Stimulated activated CD8-positive, alpha-beta memory T cell treated with anti-CD3 and anti-CD28 coated beads, Interleukin-12 subunit alpha, Interleukin-12 subunit beta, amount 100 ng/mL, for 24 hours (primary cell): ENCODE measurements at regions not wholly inside any gene's neighbourhood (a gene's known extent, or its start where the extent isn't known, plus 50 kb on each side); places are given as distances from the start of the nearest gene placed in this dataset.

Experiments used
- DNase-seq: peaks from one replicate; pipeline ENCODE4 v3.0.0-alpha.2; 2020; ENCODE audit errors: extremely low read depth

- DNase-seq, result no peak
Observed at GRCh38 chr15:95499397-95499796, 831.1 kb upstream of the NR2F2 start.

GRCh38 chr15:95501865-95502264 is 828.6 kb upstream of the NR2F2 start:
- no peak for DNase-seq

GRCh38 chr15:95503107-95503506 is 827.4 kb upstream of the NR2F2 start:
- DNase-seq, result no peak

- no peak for DNase-seq
Observed at GRCh38 chr15:95503640-95504225, 826.8 kb upstream of the NR2F2 start.

- DNase-seq, result no peak
Observed at GRCh38 chr15:95511671-95512070, 818.8 kb upstream of the NR2F2 start.

GRCh38 chr15:95512906-95513305 is 817.6 kb upstream of the NR2F2 start:
- no peak for DNase-seq

GRCh38 chr15:95519887-95520286 is 810.6 kb upstream of the NR2F2 start:
- DNase-seq, result no peak

- DNase-seq, result no peak
Observed at GRCh38 chr15:95520511-95520910, 810.0 kb upstream of the NR2F2 start.

- no peak for DNase-seq
Observed at GRCh38 chr15:95520922-95521321, 809.6 kb upstream of the NR2F2 start.

GRCh38 chr15:95522533-95522932 is 808.0 kb upstream of the NR2F2 start:
- DNase-seq, result no peak

GRCh38 chr15:95528920-95529319 is 801.6 kb upstream of the NR2F2 start:
- DNase-seq, result no peak

GRCh38 chr15:95536638-95537037 is 793.9 kb upstream of the NR2F2 start:
- no peak for DNase-seq

GRCh38 chr15:95538693-95539092 is 791.8 kb upstream of the NR2F2 start:
- no peak for DNase-seq

- no peak for DNase-seq
Observed at GRCh38 chr15:95541301-95541700, 789.2 kb upstream of the NR2F2 start.

- DNase-seq, result no peak
Observed at GRCh38 chr15:95549168-95549738, 781.2 kb upstream of the NR2F2 start.

- DNase-seq, result no peak
Observed at GRCh38 chr15:95550702-95551101, 779.8 kb upstream of the NR2F2 start.

- DNase-seq, result no peak
Observed at GRCh38 chr15:95556225-95556624, 774.3 kb upstream of the NR2F2 start.

GRCh38 chr15:95556866-95557225 is 773.7 kb upstream of the NR2F2 start:
- no peak for DNase-seq

- DNase-seq, result no peak
Observed at GRCh38 chr15:95557226-95558046, 773.1 kb upstream of the NR2F2 start.

GRCh38 chr15:95558131-95558530 is 772.4 kb upstream of the NR2F2 start:
- DNase-seq, result no peak

GRCh38 chr15:95558916-95559315 is 771.6 kb upstream of the NR2F2 start:
- no peak for DNase-seq

GRCh38 chr15:95559875-95560394 is 770.6 kb upstream of the NR2F2 start:
- DNase-seq, result no peak

GRCh38 chr15:95561463-95561862 is 769.0 kb upstream of the NR2F2 start:
- DNase-seq, result no peak
